ENCODE measurements at regions not wholly inside any gene's neighbourhood (a gene's known extent, or its start where the extent isn't known, plus 50 kb on each side); places are given as distances from the start of the nearest gene placed in this dataset.

- TF ChIP-seq CTCF (IDR thresholded peaks at IDR 0.05; ENCODE audit: extremely low read depth in 1 of 2, insufficient read depth in 1 of 2, low read depth in 1 of 2, low read length in 2 of 2) (no peak), POLR2A (IDR thresholded peaks at IDR 0.05; ENCODE audit: low read depth, low read length) (no peak), GATA2 (IDR thresholded peaks at IDR 0.05; ENCODE audit: insufficient read depth, insufficient read length, low read depth, low read length) (no peak), POLR2AphosphoS5 (IDR thresholded peaks at IDR 0.05; ENCODE audit: insufficient read depth, low read depth, low read length) (no peak), MYC (IDR thresholded peaks at IDR 0.05; ENCODE audit: low read depth, low read length) (no peak), MAX (IDR thresholded peaks at IDR 0.05; ENCODE audit: insufficient read depth, insufficient read length) (no peak)
These were observed 440.9 kb upstream of the C9orf72 start for GRCh38 chr9:28014212-28014611.
